GM18951 (cell line): ENCODE measurements at regions not wholly inside any gene's neighbourhood (a gene's known extent, or its start where the extent isn't known, plus 50 kb on each side); places are given as distances from the start of the nearest gene placed in this dataset.

Source experiments
- POLR2A ChIP-seq: IDR thresholded peaks from 4 replicates; pipeline ENCODE4 v1.6.1; 2011; ENCODE audit warnings: mild to moderate bottlenecking; ENCODE audit not compliant: insufficient read length, insufficient read depth; ENCODE audit errors: extremely low read depth
- in situ Hi-C: fragments of 300-500 bp; cut with MboI; formaldehyde crosslinking; loops from one replicate; pipeline ENCODE4 v1.12.0; 2022; ENCODE audit warnings: low sequenced_read_pairs, mixed read lengths, inconsistent platforms; ENCODE audit not compliant: unreplicated experiment

- in situ Hi-C loops: no loop called here
- TF ChIP-seq POLR2A: no peak
Observed at GRCh38 chr14:89609500-89610100, 192.6 kb upstream of the FOXN3 start.

- no peak for TF ChIP-seq POLR2A
- in situ Hi-C loops: no loop called here
Observed at GRCh38 chr14:89607453-89607852, 190.4 kb upstream of the FOXN3 start.

- TF ChIP-seq POLR2A: no peak
- in situ Hi-C loops: no loop called here
Observed at GRCh38 chr14:89603938-89604480, 187.0 kb upstream of the FOXN3 start.

GRCh38 chr14:89600950-89601826 is 184.2 kb upstream of the FOXN3 start:
- TF ChIP-seq POLR2A: no peak
- in situ Hi-C loops: no loop called here

- TF ChIP-seq POLR2A: no peak
- in situ Hi-C loops: no loop called here
Observed at GRCh38 chr14:89600029-89600428, 183.0 kb upstream of the FOXN3 start.

GRCh38 chr14:89598548-89599186 is 181.6 kb upstream of the FOXN3 start:
- no peak for TF ChIP-seq POLR2A
- in situ Hi-C loops: no loop called here

- TF ChIP-seq POLR2A: no peak
- in situ Hi-C loops: no loop called here
Observed at GRCh38 chr14:89592961-89593360, 175.9 kb upstream of the FOXN3 start.

- TF ChIP-seq POLR2A: no peak
- in situ Hi-C loops: no loop called here
Observed at GRCh38 chr14:89589400-89590118, 172.5 kb upstream of the FOXN3 start.

GRCh38 chr14:89588840-89589296 is 171.8 kb upstream of the FOXN3 start:
- TF ChIP-seq POLR2A: no peak
- in situ Hi-C loops: no loop called here

GRCh38 chr14:89588016-89588415 is 171.0 kb upstream of the FOXN3 start:
- in situ Hi-C loops: no loop called here
- TF ChIP-seq POLR2A: no peak

GRCh38 chr14:89587136-89587420 is 170.0 kb upstream of the FOXN3 start:
- in situ Hi-C loops: no loop called here
- TF ChIP-seq POLR2A: no peak

GRCh38 chr14:89586258-89587135 is 169.5 kb upstream of the FOXN3 start:
- in situ Hi-C loops: no loop called here
- no peak for TF ChIP-seq POLR2A
